Panc1 (cell line): ENCODE measurements at regions not wholly inside any gene's neighbourhood (a gene's known extent, or its start where the extent isn't known, plus 50 kb on each side); places are given as distances from the start of the nearest gene placed in this dataset.
A peak's percentile ranks its signal among the peaks of the same experiment; 100 is the strongest.

Experiments
- ATAC-seq: fragments of 200-7000 bp; cut with Tn5 transposase; 2 replicates; pipeline ENCODE4 v1.9.1; 2020; ENCODE audit warnings: mild to moderate bottlenecking, moderate library complexity
- BruUV-seq: library from RNA; stranded (reverse); fragments of 400-500 nt; replicated peaks from 2 replicates; lab custom pipeline; 2021; lab: Mats Ljungman, UMichigan
- CTCF ChIA-PET: fragments of 300-600 bp; sonication (Branson Sonifier 250); formaldehyde crosslinking; loops from one replicate; lab custom pipeline; 2022; ENCODE audit warnings: antibody characterized with exemption; lab: Charles Lee
- POLR2A ChIA-PET: fragments of 300-600 bp; sonication (Branson Sonifier 250); formaldehyde crosslinking; loops from one replicate; lab custom pipeline; 2022; ENCODE audit warnings: antibody characterized with exemption; lab: Charles Lee
- DNase-seq: peaks from one replicate; pipeline ENCODE4 v3.0.0-alpha.2; 2010; ENCODE audit warnings: low read depth, low spot score
- H3K27ac ChIP-seq: 2 replicates; pipeline ENCODE4 v1.5.1; 2011; ENCODE audit warnings: mild to moderate bottlenecking, low read length, inconsistent platforms
- H3K27me3 ChIP-seq: fragments of 200-500 bp; sonication (Bioruptor generic); 2 replicates; pipeline ENCODE4 v1.6.0; 2014; ENCODE audit warnings: low read length, inconsistent platforms; ENCODE audit not compliant: control insufficient read depth, insufficient read depth
- H3K36me3 ChIP-seq: fragments of 200-500 bp; sonication (Bioruptor generic); 2 replicates; pipeline ENCODE4 v1.5.1; 2014; ENCODE audit warnings: inconsistent platforms, mild to moderate bottlenecking, low read length, moderate library complexity; ENCODE audit not compliant: control insufficient read depth, insufficient read depth
- H3K4me1 ChIP-seq: 2 replicates; pipeline ENCODE4 v1.5.1; 2011; ENCODE audit warnings: inconsistent platforms, mild to moderate bottlenecking, low read length, moderate library complexity; ENCODE audit not compliant: control insufficient read depth, insufficient read depth
- H3K4me3 ChIP-seq, 2 experiments: 2 replicates each; pipeline ENCODE4 v1.5.1; 2011 to 2012; ENCODE audit warnings: low read depth in 2 of 2, low read length in 2 of 2, mild to moderate bottlenecking in 2 of 2, inconsistent platforms in 1 of 2, moderate library complexity in 1 of 2
- H3K9me3 ChIP-seq: fragments of 200-500 bp; sonication (Bioruptor generic); 2 replicates; pipeline ENCODE4 v1.5.1; 2014; ENCODE audit warnings: low read depth, mild to moderate bottlenecking, inconsistent platforms, low read length, moderate library complexity; ENCODE audit not compliant: control insufficient read depth, insufficient read depth
- POLR2AphosphoS5 ChIP-seq: IDR thresholded peaks from 2 replicates; pipeline ENCODE4 v1.6.1; 2012; ENCODE audit warnings: mild to moderate bottlenecking, low read depth, low read length, moderate library complexity
- SIN3A ChIP-seq: IDR thresholded peaks from 2 replicates; pipeline ENCODE4 v1.6.1; 2012; ENCODE audit warnings: low read depth, mild to moderate bottlenecking, low read length, moderate library complexity, borderline replicate concordance; ENCODE audit not compliant: insufficient read depth
- TCF7L2 ChIP-seq: IDR thresholded peaks from 2 replicates; pipeline ENCODE4 v1.6.1; 2011; ENCODE audit warnings: mild to moderate bottlenecking, low read depth, low read length, inconsistent platforms
- in situ Hi-C: cut with HindIII; loops from 2 replicates; pipeline ENCODE4 v1.10.0; 2016; ENCODE audit warnings: low sequenced_read_pairs, low pct_unique_long_range_greater_than_20kb
- intact Hi-C: fragments of 100-400 bp; cut with micrococcal nuclease; formaldehyde crosslinking; loops from one replicate; pipeline ENCODE4 v1.10.0; 2022; ENCODE audit not compliant: unreplicated experiment
- TF ChIP-seq, protein P1 (sequence below), 2 experiments: IDR thresholded peaks; 2 replicates each; pipeline ENCODE4 v1.6.1; 2011 to 2012; ENCODE audit warnings: low read depth in 2 of 2, control low read depth in 1 of 2, low read length in 1 of 2, mild to moderate bottlenecking in 1 of 2, moderate library complexity in 1 of 2; ENCODE audit not compliant: insufficient read depth in 1 of 2
- TF ChIP-seq, protein P2 (sequence below): fragments of 450-650 bp; IDR thresholded peaks from 2 replicates; pipeline ENCODE4 v1.5.1; 2017; ENCODE audit warnings: mild to moderate bottlenecking

DNA sequence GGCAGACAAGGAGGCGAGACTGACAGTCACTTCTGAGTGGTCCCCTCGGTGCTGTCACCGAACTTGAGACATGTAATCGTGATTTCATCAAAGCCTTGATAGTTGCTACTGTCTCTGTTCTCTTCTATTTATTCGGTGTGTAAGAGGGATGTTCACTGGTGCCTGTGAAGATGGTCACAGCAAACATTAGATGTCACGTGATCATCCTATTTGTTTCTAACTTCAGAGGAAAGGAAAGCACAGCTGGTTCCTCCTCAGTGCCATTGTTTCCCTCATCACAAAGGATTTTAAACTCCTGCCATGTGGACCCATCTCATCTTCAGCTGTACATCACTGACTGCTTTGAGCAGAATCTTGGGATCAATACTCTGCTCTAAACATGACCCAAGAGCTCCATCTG lies 73.1 kb upstream of the CLMP start:
- no peak for ATAC-seq
- Histone ChIP-seq H3K36me3 (no peaks in the 10 kb centered on the region), H3K27ac (no peak overlapping the region), H3K4me3 (peak overlapping the region in 1 of 2 experiments; percentile 29; a peak in 2 of 4 replicates), H3K9me3 (no peaks in the 10 kb centered on the region), H3K4me1 (no peaks in the 10 kb centered on the region), H3K27me3 (peaks cover 11% of the 10 kb centered on the region)
- TF ChIP-seq TCF7L2, result no peak
- TF ChIP-seq, protein P1, sequence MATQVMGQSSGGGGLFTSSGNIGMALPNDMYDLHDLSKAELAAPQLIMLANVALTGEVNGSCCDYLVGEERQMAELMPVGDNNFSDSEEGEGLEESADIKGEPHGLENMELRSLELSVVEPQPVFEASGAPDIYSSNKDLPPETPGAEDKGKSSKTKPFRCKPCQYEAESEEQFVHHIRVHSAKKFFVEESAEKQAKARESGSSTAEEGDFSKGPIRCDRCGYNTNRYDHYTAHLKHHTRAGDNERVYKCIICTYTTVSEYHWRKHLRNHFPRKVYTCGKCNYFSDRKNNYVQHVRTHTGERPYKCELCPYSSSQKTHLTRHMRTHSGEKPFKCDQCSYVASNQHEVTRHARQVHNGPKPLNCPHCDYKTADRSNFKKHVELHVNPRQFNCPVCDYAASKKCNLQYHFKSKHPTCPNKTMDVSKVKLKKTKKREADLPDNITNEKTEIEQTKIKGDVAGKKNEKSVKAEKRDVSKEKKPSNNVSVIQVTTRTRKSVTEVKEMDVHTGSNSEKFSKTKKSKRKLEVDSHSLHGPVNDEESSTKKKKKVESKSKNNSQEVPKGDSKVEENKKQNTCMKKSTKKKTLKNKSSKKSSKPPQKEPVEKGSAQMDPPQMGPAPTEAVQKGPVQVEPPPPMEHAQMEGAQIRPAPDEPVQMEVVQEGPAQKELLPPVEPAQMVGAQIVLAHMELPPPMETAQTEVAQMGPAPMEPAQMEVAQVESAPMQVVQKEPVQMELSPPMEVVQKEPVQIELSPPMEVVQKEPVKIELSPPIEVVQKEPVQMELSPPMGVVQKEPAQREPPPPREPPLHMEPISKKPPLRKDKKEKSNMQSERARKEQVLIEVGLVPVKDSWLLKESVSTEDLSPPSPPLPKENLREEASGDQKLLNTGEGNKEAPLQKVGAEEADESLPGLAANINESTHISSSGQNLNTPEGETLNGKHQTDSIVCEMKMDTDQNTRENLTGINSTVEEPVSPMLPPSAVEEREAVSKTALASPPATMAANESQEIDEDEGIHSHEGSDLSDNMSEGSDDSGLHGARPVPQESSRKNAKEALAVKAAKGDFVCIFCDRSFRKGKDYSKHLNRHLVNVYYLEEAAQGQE (IDR thresholded peaks at IDR 0.05; ENCODE audit: insufficient read depth in 1 of 2, low read depth in 2 of 2, low read length in 1 of 2), result no peak
- intact Hi-C loops (no loop called here), in situ Hi-C loops (no loop called here)
- ChIA-PET CTCF (interaction anchor here (0.8 kb wide), 1 partner anchor 313 kb away, joined by 14 read pairs; no protein-coding TSS in a partner anchor), POLR2A (no interaction called here)
- BruUV-seq, result no TSS peak
- DNase-seq, result no peak

DNA sequence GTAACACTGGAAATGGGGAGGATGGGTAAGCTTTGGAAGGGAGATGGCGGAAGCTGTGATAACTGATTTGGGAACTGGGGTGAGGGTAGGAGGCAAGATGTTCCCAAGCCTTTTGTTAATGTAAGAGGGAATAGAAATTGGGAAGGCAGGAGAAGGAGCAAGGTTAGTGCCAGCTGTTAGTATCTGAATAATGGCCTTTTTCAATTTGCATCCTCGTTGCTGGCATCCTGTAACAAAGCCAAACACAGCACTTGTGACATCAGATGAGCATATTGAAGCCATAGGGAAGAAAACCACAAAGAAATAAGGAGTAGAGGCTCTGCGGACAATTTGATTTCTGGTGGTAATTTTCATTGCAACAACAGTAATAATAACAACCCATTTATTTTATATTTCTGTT lies 70.9 kb upstream of the CLMP start:
- TF ChIP-seq, protein P2, sequence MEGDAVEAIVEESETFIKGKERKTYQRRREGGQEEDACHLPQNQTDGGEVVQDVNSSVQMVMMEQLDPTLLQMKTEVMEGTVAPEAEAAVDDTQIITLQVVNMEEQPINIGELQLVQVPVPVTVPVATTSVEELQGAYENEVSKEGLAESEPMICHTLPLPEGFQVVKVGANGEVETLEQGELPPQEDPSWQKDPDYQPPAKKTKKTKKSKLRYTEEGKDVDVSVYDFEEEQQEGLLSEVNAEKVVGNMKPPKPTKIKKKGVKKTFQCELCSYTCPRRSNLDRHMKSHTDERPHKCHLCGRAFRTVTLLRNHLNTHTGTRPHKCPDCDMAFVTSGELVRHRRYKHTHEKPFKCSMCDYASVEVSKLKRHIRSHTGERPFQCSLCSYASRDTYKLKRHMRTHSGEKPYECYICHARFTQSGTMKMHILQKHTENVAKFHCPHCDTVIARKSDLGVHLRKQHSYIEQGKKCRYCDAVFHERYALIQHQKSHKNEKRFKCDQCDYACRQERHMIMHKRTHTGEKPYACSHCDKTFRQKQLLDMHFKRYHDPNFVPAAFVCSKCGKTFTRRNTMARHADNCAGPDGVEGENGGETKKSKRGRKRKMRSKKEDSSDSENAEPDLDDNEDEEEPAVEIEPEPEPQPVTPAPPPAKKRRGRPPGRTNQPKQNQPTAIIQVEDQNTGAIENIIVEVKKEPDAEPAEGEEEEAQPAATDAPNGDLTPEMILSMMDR, result no peak
- TF ChIP-seq TCF7L2 (no peak), SIN3A (no peak), POLR2AphosphoS5 (no peak)
- TF ChIP-seq, protein P1 (IDR thresholded peaks at IDR 0.05; ENCODE audit: insufficient read depth in 1 of 2, low read depth in 2 of 2, low read length in 1 of 2), result no peak
- H3K4me1 ChIP-seq, result peaks cover 7% of the 10 kb centered on the region; the same call in 1 of the 2 replicates
- no peaks in the 10 kb centered on the region for H3K9me3 ChIP-seq
- intact Hi-C loops (no loop called here), in situ Hi-C loops (no loop called here)
- ChIA-PET CTCF (no interaction called here), POLR2A (no interaction called here)
- ATAC-seq (no peak), DNase-seq (no peak)
- H3K4me3 ChIP-seq, result no peak overlapping the region
- H3K36me3 ChIP-seq, result no peaks in the 10 kb centered on the region
- no peak overlapping the region for H3K27ac ChIP-seq
- no TSS peak for BruUV-seq
- peaks cover 11% of the 10 kb centered on the region for H3K27me3 ChIP-seq
